GM23248 (cell line): ENCODE measurements at regions not wholly inside any gene's neighbourhood (a gene's known extent, or its start where the extent isn't known, plus 50 kb on each side); places are given as distances from the start of the nearest gene placed in this dataset.

Source experiments
- DNase-seq: peaks from one replicate; pipeline ENCODE4 v3.0.0-alpha.2; 2015
- H2AFZ ChIP-seq: fragments of 200-600 bp; sonication (generic); 2 replicates; pipeline ENCODE4 v1.6.1; 2016; ENCODE audit warnings: antibody characterized with exemption
- H3F3A ChIP-seq: fragments of 200-600 bp; sonication (generic); 2 replicates; pipeline ENCODE4 v1.6.1; 2016; ENCODE audit warnings: mild to moderate bottlenecking, antibody characterized with exemption, mixed run types; ENCODE audit not compliant: insufficient read depth
- H3K27ac ChIP-seq: fragments of 200-600 bp; sonication (generic); 2 replicates; pipeline ENCODE4 v1.5.1; 2016; ENCODE audit warnings: mild to moderate bottlenecking
- H3K27me3 ChIP-seq: fragments of 200-600 bp; sonication (generic); replicated peaks from 2 replicates; pipeline ENCODE4 v1.6.1; 2016; ENCODE audit warnings: mild to moderate bottlenecking; ENCODE audit not compliant: insufficient read depth
- H3K36me3 ChIP-seq: fragments of 200-600 bp; sonication (generic); 2 replicates; pipeline ENCODE4 v1.6.1; 2016; ENCODE audit warnings: low read depth, mild to moderate bottlenecking
- H3K4me1 ChIP-seq: fragments of 200-600 bp; sonication (generic); 2 replicates; pipeline ENCODE4 v1.6.1; 2016; ENCODE audit warnings: mild to moderate bottlenecking; ENCODE audit not compliant: insufficient read depth
- H3K4me2 ChIP-seq: fragments of 200-600 bp; sonication (generic); one replicate; pipeline ENCODE4 v1.6.1; 2016; ENCODE audit warnings: mild to moderate bottlenecking; ENCODE audit not compliant: unreplicated experiment
- H3K4me3 ChIP-seq: fragments of 200-600 bp; sonication (generic); 2 replicates; pipeline ENCODE4 v1.5.1; 2016; ENCODE audit warnings: mild to moderate bottlenecking
- H3K79me2 ChIP-seq: fragments of 200-600 bp; sonication (generic); 2 replicates; pipeline ENCODE4 v1.6.1; 2016; ENCODE audit warnings: mild to moderate bottlenecking; ENCODE audit not compliant: insufficient read depth
- H3K9ac ChIP-seq: fragments of 200-600 bp; sonication (generic); 2 replicates; pipeline ENCODE4 v1.6.1; 2016; ENCODE audit warnings: mild to moderate bottlenecking
- H3K9me2 ChIP-seq: fragments of 200-600 bp; sonication (generic); 2 replicates; pipeline ENCODE4 v1.6.1; 2016; ENCODE audit warnings: mixed run types, mild to moderate bottlenecking, moderate library complexity; ENCODE audit not compliant: insufficient read depth
- H3K9me3 ChIP-seq: fragments of 200-600 bp; sonication (generic); one replicate; pipeline ENCODE4 v1.6.1; 2017; ENCODE audit warnings: low read depth
- H4K20me1 ChIP-seq: fragments of 200-600 bp; sonication (generic); 2 replicates; pipeline ENCODE4 v1.6.0; 2016; ENCODE audit not compliant: insufficient read depth
- EZH2 ChIP-seq: fragments of 200-600 bp; sonication (generic); IDR thresholded peaks from 2 replicates; pipeline ENCODE4 v1.6.1; 2018; ENCODE audit warnings: antibody characterized with exemption, mild to moderate bottlenecking; ENCODE audit not compliant: insufficient read depth, poor library complexity, severe bottlenecking
- EZH2phosphoT487 ChIP-seq: fragments of 200-600 bp; sonication (generic); IDR thresholded peaks from 2 replicates; pipeline ENCODE4 v1.6.1; 2018; ENCODE audit warnings: antibody characterized with exemption, moderate library complexity, mild to moderate bottlenecking, low read depth; ENCODE audit not compliant: insufficient read depth
- WGBS, 2 experiments: methylation state at CpG; one replicate each; pipeline ENCODE4 v1.1.6; 2015 to 2017; ENCODE audit warnings: low lambda C conversion rate in 2 of 2, low coverage in 1 of 2; ENCODE audit errors: missing lambda C conversion rate in 2 of 2; 5-methylcytosine and 5-hydroxymethylcytosine counted together
- in situ Hi-C: fragments of 300-500 bp; cut with MboI; formaldehyde crosslinking; loops from 2 replicates; pipeline ENCODE4 v1.15.0; 2020

GRCh38 chr17:14745541-14745940 is 444.7 kb downstream of the HS3ST3B1 start:
- no peaks in the 10 kb centered on the region for H4K20me1 ChIP-seq
- peak overlapping the region; percentile 38; the same call in 1 of the 2 replicates for H3K9ac ChIP-seq
- peak overlapping the region; percentile 36; the same call in 1 of the 2 replicates for H2AFZ ChIP-seq
- no peak overlapping the region for H3K4me3 ChIP-seq
- peaks cover 52% of the 10 kb centered on the region for H3K4me1 ChIP-seq
- peak overlapping the region; percentile 84 for H3K27ac ChIP-seq
- no peaks in the 10 kb centered on the region for H3K36me3 ChIP-seq
- WGBS, 2 experiments: 16 to 28% methylated on average over 1 of the region's 1 CpG
- no peaks in the 10 kb centered on the region for H3K9me3 ChIP-seq
- peak; percentile 75 for DNase-seq
- no peaks in the 10 kb centered on the region for H3K79me2 ChIP-seq
- H3K4me2 ChIP-seq: peak overlapping the region; percentile 35
- TF ChIP-seq EZH2: no peak
- no peak for TF ChIP-seq EZH2phosphoT487
- peaks cover 42% of the 10 kb centered on the region for H3F3A ChIP-seq
- no peaks in the 10 kb centered on the region for H3K9me2 ChIP-seq
- H3K27me3 ChIP-seq: no peaks in the 10 kb centered on the region
- in situ Hi-C loops: no loop called here

GRCh38 chr17:14744761-14745473 is 444.0 kb downstream of the HS3ST3B1 start:
- H3K36me3 ChIP-seq: no peaks in the 10 kb centered on the region
- peaks cover 42% of the 10 kb centered on the region for H3F3A ChIP-seq
- WGBS, 2 experiments: 50 to 56% methylated on average over 4 of the region's 4 CpGs
- no peaks in the 10 kb centered on the region for H3K27me3 ChIP-seq
- no peaks in the 10 kb centered on the region for H3K9me2 ChIP-seq
- TF ChIP-seq EZH2phosphoT487 (no peak), EZH2 (no peak)
- no peaks in the 10 kb centered on the region for H3K9me3 ChIP-seq
- H3K4me1 ChIP-seq: peaks cover 52% of the 10 kb centered on the region
- H3K4me3 ChIP-seq: no peak overlapping the region
- in situ Hi-C loops: no loop called here
- H3K4me2 ChIP-seq: peak overlapping the region; percentile 24
- H3K9ac ChIP-seq: peak overlapping the region; percentile 33; the same call in 1 of the 2 replicates
- H2AFZ ChIP-seq: 0 out of 2 replicates have a peak overlapping the region, but pooled peaks have one; percentile 28
- peak overlapping the region; percentile 84 for H3K27ac ChIP-seq
- no peaks in the 10 kb centered on the region for H3K79me2 ChIP-seq
- H4K20me1 ChIP-seq: no peaks in the 10 kb centered on the region
- peak; percentile 75 for DNase-seq

GRCh38 chr17:14741491-14741890 is 440.6 kb downstream of the HS3ST3B1 start:
- Histone ChIP-seq H3K9ac (no peak overlapping the region), H2AFZ (no peak overlapping the region), H3F3A (peaks cover 32% of the 10 kb centered on the region), H4K20me1 (no peaks in the 10 kb centered on the region), H3K4me1 (peaks cover 46% of the 10 kb centered on the region), H3K4me2 (no peak overlapping the region), H3K4me3 (no peak overlapping the region), H3K36me3 (no peaks in the 10 kb centered on the region), H3K27ac (no peak overlapping the region), H3K27me3 (no peaks in the 10 kb centered on the region), H3K9me3 (no peaks in the 10 kb centered on the region), H3K9me2 (no peaks in the 10 kb centered on the region), H3K79me2 (no peaks in the 10 kb centered on the region)
- no peak for TF ChIP-seq EZH2
- TF ChIP-seq EZH2phosphoT487: no peak
- 70 to 75% methylated on average over 8 of the region's 8 CpGs for WGBS, 2 experiments
- peak; percentile 42 for DNase-seq
- in situ Hi-C loops: no loop called here

- 75 to 76% methylated on average over 8 of the region's 8 CpGs for WGBS, 2 experiments
- DNase-seq: no peak
- Histone ChIP-seq H3K4me3 (no peak overlapping the region), H4K20me1 (no peaks in the 10 kb centered on the region), H3K27me3 (no peaks in the 10 kb centered on the region), H3K9me2 (no peaks in the 10 kb centered on the region), H2AFZ (no peak overlapping the region), H3K27ac (no peak overlapping the region), H3K9me3 (no peaks in the 10 kb centered on the region), H3K4me2 (no peak overlapping the region), H3K4me1 (peaks cover 29% of the 10 kb centered on the region), H3F3A (peaks cover 20% of the 10 kb centered on the region), H3K36me3 (no peaks in the 10 kb centered on the region), H3K79me2 (no peaks in the 10 kb centered on the region), H3K9ac (no peak overlapping the region)
- in situ Hi-C loops: no loop called here
- TF ChIP-seq EZH2phosphoT487 (no peak), EZH2 (no peak)
These were observed 439.0 kb downstream of the HS3ST3B1 start for GRCh38 chr17:14739656-14740431.
